HG03280 (cell line): ENCODE measurements at regions not wholly inside any gene's neighbourhood (a gene's known extent, or its start where the extent isn't known, plus 50 kb on each side); places are given as distances from the start of the nearest gene placed in this dataset.
"Not testable (repeated sequence)": the region's sequence is repeated elsewhere in the genome, so short reads cannot be mapped to it uniquely, and the experiment has no call there.

Experiments
- ATAC-seq: cut with Tn5 transposase; IDR thresholded peaks from one replicate; pipeline ENCODE4 v1.9.1; 2021; ENCODE audit warnings: mild to moderate bottlenecking, moderate library complexity; ENCODE audit not compliant: unreplicated experiment

DNA sequence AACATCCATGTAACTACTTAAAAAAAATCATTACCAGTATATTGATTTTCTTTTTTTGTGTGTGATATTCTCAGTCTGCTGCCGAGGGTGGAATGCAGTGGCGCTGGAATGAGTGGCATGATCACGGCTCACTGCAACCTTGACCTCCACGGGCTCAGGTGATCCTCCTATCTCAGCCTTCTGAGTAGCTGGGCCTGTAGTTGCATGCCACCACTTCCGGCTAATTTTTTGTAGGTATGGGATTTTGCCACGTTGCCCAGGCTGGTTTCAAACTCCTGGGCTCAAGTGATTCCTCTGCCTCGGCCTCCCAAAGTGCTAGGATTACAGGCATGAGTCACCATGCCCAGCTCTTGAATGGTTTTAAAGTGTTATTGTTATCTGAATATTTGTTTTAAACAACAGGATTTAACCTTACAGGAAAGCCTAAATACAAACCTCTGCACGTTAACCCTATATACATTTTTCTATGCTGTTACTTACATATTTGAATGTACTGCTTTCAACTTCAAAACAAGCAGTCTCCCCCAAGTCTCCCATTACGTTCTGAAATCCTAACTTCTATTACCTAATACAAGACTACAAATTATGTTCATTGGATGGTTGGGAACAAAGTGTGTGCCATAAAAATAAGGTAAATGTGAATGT is 61.7 kb downstream of the KPNA2 start:
- ATAC-seq, result no peak

DNA sequence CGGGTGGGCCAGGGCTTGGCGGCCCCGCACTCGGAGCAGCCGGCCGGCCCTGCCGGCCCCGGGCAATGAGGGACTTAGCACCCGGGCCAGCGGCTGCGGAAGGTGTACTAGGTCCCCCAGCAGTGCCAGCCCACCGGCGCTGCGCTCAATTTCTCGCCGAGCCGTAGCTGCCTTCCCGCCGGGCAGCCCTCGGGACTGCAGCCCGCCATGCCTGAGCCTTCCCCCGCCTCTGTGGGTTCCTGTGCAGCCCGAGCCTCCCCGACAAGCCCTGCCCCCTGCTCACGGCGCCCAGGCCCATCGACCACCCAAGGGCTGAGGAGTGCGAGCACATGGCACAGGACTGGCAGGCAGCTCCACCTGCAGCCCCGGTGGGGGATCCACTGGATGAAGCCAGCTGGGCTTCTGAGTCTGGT is 63.8 kb downstream of the KPNA2 start:
- not testable (repeated sequence) for ATAC-seq

DNA sequence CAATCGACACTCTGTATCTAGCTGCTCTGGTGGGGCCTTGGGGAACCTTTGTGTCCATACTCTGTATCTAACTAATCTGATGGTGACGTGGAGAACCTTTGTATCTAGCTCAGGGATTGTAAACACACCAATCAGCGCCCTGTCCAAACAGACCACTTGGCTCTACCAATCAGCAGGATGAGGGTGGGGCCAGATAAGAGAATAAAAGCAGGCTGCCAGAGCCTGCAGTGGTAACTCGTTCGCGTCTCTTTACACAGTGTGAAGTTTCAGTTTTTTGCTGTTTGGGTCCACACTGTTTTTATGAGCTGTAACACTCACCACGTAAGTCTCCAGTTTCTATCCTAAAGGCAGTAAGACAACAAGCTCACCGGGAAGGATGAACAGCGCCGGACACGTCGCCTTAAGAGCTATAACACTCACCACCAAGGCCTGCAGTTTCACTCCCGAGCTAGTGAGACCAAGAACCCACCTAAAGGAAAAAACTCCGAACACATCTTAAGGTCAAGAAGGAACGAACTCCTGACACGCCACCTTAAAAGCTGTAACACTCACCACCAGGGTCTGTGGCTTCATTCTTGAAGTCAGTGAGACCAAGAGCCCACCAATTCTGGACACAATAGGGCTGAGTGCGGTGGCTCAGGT is 64.6 kb downstream of the KPNA2 start:
- ATAC-seq, result no peak

DNA sequence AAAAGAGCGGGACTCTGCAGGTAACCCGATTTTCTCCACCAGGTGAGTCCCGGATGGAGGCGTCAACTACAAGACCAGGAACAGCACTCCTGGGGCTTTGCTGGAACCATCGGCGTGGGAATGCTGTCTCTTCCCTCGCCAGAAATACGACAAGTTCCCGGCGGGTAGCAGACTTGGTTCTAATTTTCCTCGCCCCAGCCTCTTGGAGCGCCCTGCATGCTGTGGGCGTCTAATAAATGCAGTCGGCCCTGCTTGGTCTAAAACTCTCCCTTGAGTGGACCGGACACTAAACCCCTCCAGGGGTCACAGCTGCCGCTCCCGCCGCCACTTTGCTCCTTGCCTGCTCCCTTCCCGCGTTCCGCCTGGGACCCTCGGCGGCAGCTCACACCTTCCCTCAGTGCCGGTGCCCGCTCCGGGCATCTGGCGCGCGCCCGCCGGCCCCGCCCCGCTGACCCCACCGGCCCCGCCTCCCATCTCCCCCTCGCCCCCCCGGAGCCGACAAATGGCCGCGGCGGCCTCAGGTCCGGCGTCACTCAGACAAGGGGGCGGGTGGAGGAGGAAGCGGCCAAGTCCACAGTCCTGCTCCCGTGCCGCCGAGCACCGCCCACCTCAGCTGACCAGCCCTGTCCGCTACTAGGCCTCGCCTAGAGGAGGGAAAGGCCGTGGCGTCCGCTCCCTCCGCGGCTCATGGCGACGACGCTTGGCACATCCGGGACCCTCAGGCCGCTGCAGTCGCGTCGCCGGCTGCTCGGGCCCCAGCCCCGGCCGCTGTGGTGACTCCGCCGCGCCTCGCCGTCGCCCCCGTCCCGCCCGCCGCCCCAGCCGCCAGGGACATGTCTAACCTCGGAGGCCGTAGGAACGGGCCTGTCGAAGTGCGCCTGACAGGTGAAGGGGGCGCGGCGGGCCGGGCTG is 65.8 kb downstream of the KPNA2 start:
- ATAC-seq, result peak; percentile 80

DNA sequence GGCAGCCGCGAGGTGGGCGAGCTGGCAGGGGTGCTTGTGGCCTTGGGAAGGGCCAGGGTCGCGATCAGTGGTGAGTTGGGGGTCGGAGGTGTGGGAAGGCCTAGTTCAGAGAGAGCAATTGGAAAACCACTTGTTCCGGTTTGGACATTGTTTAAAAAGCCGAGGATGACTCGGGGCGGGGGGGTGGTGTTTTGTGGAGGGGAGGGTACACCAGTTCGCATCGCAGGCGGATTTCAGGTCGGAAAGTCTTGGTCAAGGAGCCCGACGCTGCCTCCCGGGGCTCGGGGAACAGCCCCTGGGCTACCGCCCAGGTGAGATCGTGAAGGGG is 66.4 kb downstream of the KPNA2 start:
- no peak for ATAC-seq

DNA sequence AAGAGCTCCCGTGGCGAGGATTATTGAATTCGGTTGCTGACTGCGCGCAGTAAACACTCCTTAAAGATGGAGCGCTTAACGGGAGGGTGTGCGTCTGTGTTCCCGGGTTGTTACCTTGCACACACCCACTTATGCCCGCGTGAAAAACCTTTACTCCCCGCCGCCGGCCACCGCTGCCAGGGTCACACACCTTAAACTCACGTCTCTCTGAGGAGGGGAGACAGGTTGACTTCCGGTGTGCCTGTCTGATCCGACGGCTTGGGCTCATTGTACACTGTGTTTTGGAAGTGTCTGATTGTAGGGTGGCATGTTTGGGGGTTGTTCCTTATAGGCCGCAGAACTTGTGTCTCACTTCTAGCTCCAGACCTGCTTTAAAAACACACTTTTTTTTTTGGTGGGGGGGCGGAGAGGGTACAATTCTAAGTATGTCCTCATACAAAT is 66.8 kb downstream of the KPNA2 start:
- no peak for ATAC-seq

DNA sequence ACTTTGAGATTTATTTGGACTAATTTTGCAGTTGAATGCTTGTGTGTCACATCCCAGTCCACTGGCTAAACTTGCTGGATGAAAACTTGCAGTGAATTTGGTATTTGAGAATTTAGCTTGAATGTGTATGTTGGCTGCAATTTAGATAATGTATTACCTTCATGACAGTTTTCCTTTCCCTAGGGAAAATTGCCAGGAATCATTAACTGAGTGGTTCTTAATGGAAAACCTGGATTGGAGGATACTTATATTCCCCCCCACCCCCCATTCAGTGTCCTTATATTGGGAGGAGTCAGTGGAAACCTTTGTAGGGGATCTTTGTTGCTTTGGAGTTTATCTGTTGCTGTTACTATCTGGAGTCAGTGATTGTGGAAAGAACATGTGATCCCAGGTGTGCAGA is 67.6 kb downstream of the KPNA2 start:
- no peak for ATAC-seq

DNA sequence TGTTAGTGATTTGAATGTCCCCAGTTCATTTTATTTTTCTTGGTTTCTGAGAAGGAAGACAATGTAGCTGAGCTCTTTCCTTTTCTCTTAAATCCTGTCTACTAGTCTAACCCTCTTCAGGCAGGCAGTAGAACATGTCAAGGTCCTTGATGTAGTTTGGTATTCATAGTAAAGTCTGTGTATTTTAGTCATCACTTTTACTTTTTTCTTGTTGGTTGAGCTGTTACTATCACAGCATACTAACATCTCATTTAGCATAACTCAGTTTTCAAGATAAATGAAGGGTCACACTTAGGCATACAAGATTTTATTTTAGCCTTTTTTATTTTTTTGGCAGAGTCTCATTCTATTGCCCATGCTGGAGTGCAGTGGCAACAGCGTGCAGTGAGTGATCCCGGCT is 70.5 kb downstream of the KPNA2 start:
- ATAC-seq, result no peak

DNA sequence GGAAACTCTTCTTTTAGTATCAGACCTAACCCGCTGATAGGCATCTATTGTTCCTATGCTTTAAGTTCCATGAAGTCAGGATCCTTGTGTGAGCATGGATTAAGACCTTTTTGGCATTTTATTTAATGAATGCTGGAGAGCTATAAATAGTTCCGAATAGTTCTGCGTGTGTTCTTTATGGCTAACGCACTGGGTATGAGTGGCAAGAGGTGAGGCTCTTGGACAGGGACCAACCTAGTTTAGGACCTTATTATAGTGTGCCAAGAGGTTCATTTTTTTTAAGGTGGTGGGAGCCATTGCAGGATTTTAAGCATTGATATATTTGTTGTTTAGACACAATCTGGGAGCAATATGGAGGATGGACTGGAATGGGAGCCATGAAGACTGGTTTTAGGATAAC is 71.8 kb downstream of the KPNA2 start:
- no peak for ATAC-seq

DNA sequence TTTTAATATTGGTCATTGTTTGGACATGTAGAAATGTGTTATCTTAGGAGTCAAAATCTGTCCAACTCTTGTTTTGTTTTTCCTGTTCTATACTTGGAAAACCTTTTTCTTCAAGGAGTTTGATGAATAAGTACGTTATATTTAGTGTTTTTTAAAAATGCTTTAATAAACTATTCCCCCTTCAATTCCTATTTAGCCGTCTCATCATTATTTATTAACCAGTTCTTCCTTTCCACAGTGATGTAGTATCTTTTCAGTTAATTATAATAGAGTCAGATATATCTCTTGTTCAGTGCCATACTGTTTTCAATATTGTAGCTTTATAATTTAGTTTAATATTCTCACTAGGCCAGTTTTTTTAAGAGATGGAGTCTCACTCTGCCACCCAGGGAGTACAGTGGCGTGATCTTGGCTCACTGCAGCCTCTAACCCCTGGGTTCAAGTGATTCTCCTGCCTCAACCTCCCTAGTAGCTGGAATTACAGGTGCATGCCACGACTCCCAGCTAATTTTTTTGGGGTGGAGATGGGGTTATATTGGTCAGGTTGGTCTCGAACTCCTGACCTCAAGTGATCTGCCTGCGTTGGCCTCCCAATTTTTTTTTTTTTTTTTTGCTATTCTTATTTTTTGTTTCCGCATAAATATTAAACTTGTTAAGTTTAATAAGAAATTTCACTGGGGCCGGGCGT is 72.9 kb downstream of the KPNA2 start:
- no peak for ATAC-seq

DNA sequence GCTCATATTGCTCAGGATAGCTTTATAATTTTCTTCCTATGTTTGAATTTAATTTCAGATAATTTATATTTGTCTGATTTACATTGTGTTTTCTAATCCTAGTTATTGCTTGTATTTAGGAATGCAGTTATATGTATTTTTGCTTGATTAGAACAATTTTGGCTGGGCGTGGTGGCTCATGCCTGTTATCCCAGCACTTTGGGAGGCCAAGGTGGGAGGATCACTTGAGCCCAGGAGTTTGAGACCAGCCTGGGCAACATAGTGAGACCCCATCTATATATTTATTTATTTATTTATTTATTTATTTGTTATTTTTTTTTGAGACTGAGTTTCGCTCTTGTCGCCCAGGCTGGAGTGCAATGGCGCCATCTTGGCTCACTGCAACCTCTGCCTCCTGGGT is 73.9 kb downstream of the KPNA2 start:
- not testable (repeated sequence) for ATAC-seq

DNA sequence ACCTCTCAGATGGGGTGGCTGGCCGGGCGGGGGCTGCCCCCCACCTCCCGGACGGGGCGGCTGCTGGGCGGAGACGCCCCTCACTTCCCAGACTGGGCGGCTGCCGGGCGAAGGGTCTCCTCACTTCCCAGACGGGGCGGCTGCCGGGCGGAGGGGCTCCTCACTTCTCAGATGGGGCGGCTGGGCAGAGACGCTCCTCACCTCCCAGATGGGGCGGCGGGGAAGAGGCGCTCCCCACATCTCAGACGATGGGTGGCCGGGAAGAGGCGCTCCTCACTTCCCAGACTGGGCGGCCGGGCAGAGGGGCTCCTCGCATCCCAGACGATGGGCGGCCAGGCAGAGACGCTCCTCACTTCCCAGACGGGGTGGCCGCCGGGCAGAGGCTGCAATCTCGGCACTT is 80.7 kb downstream of the KPNA2 start:
- not testable (repeated sequence) for ATAC-seq

DNA sequence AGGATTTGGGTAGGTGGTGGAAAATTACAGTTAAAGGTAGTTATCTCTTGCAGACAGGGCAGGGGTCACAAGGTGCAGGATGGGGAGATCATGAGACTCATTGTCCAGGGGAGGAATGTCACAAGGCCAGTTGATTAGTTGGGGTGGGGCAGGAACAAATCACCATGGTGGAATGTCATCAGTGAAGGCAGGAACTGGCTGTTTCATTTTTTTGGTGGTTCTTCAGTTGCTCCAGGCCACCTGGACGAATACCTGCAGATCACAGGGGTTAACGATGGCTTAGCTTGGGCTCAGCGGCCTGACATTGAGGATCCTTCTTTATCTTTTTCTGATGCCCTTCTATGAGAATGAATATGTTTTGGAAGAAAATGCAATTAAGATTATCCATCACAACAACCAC is 87.1 kb downstream of the KPNA2 start:
- no peak for ATAC-seq

DNA sequence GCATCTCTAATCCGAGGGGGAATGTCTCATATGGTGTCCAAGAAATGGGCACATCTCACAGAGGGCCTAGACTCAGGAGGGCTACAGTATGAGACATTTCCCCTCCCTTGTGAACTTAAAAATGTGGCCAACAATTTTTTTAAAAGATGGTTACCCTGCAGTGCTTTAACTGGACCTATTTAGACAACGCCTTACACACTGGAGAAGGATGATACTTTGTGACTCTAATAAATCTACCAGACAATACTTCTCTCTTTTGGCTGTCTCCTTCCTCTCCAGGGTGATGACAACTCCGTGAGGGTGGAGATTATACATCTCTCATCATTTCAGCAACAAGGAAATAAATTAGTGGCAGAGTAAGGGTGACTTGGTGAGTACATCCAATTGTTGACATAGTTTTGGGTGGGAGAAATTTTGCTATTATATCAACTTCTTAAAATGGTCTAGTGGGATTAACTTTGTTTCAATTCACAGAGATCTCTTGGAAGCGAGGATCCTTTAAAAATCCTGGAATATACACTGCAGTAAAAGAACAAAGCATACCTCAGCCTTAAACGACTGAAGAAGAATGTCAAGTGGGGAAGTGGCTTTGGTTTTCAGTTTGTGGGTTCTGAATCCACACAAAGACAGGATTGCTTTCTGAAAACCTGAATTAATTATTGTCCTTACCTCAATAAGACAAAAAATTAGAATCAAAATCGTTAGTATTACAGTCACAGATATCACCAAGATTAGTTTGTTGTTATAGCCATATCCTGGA is 89.8 kb downstream of the KPNA2 start:
- ATAC-seq, result no peak

DNA sequence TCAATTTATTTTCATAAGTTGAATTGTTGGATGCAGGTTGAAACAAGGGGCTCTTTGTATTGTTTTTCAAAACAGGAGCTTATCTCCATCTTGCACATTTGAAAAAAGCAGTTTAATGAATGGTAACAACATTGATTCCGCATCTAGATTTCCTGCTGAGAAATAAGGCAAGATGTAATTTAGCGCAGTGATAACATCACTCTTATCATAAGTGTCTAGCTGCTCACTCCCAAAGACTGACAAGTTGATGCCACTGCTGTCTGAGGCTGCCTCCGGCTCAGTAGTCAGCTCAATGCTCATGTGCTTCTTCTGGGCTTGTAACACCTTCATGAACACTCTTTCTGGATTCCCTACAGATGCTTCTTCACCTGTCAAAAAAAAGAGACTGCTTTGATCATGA is 92.4 kb downstream of the KPNA2 start:
- ATAC-seq, result no peak

DNA sequence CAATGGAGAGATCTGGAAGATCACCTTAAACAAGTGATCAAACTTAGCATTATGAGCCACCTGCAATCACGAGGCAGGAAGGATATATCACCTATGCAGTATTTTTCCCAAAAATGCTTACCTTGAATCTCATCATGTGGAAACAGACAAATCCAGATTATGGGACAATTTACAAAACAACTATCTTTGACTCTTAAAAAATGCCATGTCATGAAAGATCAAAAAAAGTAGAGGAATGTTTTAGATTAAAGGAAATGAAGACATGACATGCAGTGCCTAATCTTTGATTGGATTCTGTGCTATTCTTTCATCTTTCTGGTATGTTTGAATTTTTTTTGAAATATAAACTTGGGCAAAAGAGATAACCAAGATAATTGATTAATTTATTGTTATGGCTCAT is 95.9 kb downstream of the KPNA2 start:
- ATAC-seq, result no peak

DNA sequence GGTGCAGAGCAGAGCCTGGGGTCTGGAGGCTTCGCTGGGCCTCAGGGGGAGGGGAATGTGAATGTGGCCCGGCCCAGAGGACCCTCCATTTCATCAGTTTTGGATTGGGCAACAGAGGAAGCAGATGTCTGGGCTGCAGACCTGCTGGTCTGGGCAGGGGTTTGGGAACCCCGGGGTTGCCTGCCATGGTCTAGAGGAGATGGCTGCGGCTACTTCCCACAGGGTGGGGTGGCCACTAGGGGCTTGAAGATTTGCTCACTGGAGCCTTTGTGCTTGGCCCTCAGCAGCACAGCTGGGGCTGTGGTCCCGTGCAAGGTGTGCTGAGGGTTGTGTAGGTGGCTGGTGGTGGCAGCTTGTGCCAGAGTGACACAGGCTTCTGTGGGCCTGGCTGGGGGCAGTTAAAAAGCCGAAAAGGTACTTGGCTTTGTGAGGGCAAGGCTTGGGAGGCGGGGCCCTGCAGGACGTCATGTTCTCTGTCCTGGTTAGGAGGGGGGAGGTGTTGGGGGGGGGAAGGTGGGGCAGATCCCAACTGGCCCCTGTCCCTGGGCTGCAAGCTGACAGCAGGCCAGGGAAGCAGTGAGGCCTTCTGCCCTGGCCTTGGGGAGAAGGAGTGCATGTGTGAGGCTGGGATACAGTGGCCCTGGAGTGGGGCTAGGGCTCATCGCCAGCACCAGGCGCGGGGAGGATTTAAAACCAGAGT is 98.0 kb downstream of the KPNA2 start:
- ATAC-seq, result no peak

DNA sequence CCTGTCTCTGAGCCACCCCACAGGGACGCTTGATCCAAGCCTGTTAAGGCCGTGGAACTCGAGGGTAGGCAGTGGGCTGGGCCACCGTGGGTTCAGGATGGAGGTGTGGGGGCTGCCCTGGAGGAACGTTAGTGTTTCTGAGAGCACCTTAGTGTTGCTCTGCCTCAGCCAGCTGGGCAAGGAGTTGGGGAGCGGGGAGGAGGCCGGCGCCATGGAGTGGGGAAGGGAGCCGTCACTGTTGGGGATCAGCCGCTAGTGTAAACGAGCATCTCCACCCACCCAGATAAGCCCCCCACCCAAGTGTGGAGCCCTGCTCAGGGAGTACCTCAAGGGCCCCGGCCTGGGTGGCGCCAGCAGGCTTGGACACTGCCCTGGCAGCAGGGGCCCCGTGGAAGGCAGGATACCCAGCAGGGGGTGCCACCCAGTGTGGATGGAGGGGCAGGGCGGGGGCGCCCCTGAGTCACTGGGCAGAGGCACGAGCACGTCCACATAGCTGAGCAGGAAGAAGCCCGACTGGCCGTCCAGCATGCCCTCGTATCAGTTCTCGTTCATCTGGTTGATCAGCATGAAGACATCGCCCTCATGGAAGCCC is 98.6 kb downstream of the KPNA2 start:
- ATAC-seq, result no peak

DNA sequence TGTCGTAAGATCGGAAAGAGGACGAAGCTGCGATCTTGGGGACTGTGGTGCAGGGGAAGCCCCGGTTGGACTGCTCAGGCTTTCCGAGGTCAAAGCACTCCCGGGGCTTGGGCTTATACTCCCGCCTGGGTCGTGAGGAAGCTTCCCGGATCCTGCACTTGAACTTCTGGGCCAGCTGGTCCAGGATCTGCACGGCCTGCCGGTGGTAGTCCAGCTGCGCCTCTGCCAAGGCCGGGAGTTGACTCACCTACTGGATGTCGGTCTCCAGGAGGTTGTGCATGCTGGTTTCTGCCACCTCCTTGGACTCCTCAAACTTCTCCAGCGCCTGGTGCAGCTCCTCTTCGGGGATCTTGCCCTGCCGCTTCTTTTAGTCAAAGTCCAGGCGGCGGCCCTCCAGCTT is 99.2 kb downstream of the KPNA2 start:
- no peak for ATAC-seq
